ENCODE measurements at regions not wholly inside any gene's neighbourhood (a gene's known extent, or its start where the extent isn't known, plus 50 kb on each side); places are given as distances from the start of the nearest gene placed in this dataset.

DNA sequence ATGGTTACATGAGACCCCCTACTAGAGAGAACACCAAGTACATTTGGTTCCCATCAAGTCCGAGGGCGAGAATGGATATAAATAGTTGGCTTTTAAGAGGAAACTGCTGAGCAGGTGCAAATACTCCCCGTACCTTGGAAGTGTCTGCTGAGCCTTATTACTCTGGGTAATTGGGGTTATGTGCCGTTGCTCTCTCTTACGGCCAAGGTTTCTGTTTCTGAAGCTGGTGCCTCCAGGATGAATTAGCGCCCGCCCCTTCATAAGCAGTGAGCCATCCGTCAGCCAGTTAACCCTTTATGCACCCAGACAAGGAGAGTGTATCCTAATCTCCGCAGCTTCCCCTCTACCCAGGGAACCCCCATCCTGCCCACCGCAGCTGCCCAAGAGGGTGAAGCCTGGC lies 90.4 kb upstream of the AJAP1 start:
- DNase-seq (ENCODE audit: low spot score) = no peak

DNA sequence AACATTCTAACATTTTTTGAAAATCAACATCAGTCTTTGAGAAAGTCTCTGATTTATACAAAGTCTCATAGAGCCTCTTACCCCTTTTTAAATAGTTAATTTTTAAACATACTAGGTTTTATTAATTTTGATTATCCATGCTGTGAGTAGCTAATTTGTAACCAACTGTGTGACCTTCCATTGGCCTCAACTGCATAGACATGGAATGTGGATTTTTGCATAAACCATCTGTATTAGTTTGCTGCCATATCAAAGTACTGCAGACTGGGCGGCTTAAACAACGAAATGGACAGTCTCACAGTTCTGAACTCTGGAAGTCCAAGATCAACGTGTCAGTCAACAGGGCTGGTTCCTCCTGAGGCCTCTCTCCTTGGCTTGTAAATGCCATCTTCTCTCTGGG lies 89.2 kb upstream of the AJAP1 start:
- no peak for DNase-seq (ENCODE audit: low spot score)

DNA sequence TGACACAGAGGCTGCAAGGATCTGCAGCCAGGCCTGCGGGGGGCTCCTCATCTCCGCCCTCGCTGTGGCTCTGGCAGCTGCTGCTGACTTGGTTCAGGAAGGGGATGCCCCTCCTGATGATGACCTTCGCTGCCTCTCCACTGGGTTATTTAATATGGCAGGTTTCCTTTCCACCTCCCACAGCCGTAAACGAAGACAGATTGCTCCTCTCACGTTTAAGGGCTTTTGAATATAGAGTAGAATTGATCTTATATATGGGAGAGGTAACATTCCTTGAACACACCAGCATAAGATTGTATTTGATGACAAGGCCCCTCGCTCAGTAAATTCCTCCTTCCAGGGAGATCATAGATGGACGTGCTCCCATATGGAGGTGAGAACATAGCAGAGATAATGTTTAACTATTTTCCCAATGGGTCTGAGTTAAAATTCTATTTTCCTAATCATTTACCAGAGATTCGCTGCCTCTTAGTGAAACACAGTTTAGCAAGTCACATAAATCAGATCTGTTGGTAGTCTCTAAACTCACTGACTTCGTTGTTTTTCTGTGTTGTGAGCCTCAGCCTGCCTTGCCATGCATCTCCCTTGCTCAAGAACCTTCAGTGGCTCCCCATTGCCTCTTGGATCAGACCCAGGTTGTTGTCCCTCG lies 88.5 kb upstream of the AJAP1 start:
- no peak for DNase-seq (ENCODE audit: low spot score)

DNA sequence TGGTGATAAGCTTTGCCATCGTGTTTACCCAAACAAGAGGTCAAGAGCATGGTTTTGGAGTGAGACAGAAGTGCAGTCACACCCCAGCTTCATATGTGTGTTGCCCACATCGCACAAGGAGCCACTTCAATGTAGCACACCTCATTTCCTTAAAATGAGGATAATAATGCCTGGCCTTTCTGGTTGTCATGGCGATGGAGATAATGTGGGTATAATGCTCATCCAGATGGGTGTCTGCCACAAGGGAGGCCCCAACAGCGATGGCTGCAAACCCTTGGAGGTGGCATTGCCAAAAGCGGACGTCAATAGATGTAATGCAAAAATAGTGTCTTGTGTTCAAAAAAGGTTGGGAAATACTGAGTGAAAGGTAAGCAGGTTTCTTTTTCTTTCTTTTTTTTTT lies 83.1 kb upstream of the AJAP1 start:
- no peak for DNase-seq (ENCODE audit: low spot score)

DNA sequence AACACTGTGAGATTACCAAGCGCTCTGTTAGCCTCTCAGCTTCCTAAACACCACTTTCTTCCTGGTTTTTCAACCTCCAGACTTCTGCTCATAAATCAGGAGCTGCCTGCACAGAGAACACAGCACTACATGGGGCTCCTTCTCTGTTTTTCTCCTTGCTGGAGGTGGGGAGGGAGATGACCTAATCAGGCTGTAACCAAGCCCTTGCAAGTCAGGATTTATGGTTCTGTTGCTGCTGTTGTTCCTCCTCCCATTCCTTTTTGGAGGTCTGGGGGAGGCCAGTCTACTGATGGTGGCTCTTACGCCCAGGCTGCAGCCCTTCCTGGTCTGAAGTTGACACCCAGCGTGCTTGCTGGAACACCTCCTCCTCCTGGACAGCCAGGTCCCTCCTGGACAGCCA lies 80.9 kb upstream of the AJAP1 start:
- no peak for DNase-seq (ENCODE audit: low spot score)

DNA sequence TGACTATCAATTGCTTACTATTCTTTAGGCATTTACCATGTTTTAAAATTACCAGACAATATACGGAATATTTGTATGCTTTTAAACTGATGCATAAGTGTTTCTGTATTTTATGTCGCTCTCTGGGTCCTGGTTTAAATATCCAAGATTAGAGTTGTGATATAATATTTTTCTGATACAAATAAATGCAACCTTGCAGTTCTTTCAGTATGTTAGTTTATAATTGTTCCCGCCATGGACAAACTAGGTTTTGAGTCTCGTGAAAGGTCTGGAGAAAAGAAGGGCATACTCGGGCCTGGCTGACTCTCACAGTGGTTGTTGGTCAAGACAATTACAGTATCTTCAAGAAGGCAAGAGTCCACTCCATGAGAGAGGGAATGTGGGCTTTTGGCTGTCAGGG lies 72.6 kb upstream of the AJAP1 start:
- DNase-seq (ENCODE audit: low spot score) = no peak

DNA sequence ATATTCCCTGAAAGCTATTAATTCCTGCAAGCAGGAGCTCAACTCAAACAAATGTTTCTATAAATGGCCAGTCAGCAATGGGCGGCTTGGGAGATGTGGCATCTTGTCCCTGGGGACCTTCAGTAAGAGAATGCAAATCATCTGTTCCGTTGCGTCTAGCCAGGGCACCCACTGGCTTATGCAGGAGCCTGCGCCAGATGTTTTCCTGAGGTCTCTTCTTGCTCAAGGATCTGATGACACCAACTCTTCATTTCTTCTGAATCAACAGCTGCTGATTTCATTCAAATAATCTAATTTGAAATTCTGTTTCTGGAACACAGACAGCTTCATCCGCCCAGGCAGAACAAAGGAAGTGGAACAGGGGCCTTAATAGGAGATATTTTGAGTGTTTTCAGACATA lies 70.0 kb upstream of the AJAP1 start:
- peak; percentile 49 for DNase-seq (ENCODE audit: low spot score)

DNA sequence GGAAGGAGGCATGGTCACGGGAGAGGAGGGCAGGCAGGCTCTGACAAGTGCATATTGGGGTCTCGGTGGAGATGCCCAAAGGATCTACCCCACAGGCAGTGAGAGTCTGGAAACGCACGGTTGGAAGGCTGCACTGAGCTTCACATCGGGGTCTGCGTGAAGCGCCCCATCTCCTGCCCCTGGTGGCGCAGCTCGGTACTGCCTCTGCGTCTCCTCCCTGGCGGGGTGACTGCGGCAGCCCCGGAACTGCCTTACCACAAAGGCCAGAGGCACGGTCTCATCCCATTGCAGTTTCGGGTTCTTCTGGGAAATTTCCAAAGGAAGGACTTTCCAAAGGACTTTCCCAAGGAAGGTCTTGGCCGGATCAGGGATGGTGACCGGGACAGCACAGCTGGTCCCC lies 69.2 kb upstream of the AJAP1 start:
- DNase-seq (ENCODE audit: low spot score) = peak; percentile 87

DNA sequence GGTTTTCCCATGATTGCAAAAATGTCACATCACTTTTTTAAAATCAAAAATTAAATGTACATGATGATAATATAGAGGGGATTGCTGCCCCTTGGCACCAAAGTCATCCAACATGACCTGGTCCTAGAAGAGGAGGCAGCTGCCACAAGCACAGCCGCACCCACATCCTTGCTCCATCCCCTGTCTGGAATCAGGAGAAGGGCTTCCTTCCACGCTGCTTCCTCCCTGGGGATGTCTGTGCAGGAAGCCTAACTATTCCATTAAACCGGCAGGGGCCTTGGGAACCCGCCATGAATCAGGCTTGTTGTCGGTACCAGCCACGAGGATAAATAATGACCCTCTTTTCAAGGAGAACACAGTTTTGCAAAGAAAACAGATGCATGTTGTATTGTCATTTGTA lies 68.7 kb upstream of the AJAP1 start:
- DNase-seq (ENCODE audit: low spot score) = peak; percentile 59

DNA sequence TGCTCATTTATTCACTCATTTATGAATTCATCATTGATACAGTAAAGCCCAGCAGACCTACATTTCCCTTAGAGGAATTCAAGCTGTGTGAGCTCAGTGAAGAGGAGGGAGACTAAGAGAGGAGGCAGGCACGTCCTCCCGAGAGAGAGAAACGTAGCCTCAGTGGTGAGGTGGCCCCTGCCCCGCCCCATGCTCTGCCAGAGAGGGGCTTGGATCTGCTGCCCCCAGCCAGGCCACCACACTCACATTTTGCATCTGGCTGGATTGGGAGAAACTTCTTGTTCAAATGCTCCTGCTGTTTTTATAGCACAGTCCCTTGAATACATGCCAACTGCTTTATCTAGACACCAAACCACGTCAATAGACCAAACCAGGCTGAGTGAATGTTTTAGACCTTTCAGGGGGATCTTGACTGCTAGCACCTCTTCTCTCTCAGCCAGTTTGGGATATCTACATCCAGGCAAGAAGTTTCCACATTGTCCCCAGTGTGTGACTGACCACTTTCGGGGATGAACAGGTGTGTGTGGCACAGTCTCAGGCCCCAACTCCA lies 67.7 kb upstream of the AJAP1 start:
- DNase-seq (ENCODE audit: low spot score) = peak; percentile 57

DNA sequence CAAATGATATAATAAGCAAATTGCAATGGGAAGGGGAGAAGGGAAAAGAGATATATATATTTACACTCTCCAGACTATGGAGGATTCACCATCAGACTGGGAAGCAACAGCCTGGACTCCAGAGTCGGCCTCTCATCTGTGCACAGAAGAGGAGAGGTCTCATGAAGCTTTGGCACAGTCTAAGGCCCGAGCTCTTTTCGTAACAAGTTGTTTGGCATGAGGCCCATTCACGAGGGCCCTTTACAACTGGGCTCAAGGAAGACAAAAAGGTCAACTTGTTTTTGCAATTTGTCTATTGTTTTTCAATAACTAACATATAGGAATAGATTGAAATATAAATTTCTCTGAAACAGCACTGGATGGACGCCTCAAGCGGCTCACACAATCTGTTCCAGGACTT lies 66.7 kb upstream of the AJAP1 start:
- DNase-seq (ENCODE audit: low spot score) = peak; percentile 18

DNA sequence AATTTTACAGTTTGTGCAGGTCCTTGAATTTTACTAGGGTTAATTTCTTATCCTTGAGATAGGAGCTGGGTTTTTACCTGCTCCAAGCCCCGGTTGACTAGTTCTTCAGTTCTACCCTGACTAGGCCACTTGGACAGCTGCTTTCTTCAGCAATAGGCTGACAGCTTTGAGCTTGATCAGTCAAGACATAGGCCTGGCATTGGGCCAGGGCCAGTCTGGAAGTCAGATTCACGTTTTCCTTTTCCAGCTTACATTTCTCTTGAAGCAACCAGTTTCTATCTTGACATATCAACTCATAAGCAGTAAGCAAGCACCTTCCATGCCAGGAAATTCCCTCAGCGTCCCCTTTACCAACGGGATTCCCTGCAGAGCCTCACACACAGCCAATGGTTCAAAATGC lies 63.7 kb upstream of the AJAP1 start:
- peak; percentile 57 for DNase-seq (ENCODE audit: low spot score)

DNA sequence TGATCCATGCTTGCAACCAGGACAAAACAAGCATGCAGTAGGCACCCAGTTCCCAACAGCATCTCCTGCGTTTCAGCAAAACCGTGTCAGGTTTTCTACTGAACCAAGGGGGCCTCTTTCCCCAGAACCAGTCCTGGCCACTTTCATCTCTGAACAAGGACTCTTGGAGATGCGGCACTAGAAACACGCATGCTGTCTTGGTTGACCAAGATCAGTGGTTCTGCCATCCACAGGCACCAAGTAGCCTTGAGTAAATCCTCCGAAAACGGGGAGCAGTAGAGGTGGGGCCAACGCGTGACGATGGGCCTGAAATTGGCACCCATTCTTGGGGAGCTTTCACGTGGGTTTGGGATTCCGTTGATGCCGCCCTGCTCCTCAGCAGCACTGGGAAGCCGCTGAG lies 62.5 kb upstream of the AJAP1 start:
- peak; percentile 41 for DNase-seq (ENCODE audit: low spot score)

DNA sequence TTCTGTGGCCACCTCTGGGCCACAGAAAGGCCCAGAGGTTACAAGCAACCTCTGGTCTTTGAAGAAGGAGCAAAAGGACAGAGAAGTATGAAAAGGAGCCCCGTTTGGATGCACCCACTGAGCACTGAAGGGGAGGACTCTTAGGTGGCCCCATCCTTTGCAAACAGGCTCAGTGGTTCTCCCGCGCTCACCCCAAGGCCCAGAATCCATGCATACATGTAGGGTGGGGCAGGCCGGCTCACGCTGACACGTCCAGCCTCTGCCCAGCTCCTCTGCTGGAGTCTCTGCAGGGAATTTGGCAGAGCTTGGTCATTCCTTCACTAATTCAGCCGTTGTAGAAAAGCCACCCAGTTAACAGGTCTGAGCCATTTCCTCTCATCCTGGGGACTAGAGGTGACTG lies 61.3 kb upstream of the AJAP1 start:
- DNase-seq (ENCODE audit: low spot score) = peak; percentile 53

DNA sequence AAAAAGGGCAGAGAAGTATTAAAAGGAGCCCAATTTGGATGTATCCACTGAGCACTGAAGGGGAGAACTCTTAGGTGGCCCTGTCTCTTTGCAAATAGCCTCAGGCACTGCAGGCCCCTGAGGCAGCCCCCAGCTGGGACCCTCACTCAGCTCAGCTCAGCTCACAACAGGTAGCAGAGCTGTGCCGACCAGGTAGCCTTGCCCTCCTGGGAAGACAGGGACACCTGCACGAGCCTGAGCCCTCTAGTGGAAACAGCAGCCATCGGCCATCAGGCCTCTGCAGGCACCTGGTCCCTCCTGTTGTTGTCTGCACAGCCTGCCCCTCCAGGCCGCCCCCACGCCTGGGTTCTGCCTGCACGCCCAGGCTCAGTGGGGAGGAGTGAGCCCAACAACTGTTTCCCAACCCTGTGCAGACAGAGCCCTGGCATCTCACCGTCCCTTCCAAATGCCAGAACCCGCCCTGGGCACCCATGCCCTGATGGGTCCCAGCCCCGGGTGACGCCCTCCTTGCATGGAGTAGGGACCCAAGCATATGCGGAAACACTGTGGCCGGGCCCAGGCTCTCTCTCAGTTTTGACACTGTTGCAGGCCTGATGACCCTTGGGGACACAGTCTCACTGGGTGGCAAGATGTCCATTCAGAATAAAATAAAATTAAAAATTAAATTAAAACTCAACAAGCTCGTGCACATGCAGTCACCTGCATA lies 60.0 kb upstream of the AJAP1 start:
- peak; percentile 85 for DNase-seq (ENCODE audit: low spot score)

DNA sequence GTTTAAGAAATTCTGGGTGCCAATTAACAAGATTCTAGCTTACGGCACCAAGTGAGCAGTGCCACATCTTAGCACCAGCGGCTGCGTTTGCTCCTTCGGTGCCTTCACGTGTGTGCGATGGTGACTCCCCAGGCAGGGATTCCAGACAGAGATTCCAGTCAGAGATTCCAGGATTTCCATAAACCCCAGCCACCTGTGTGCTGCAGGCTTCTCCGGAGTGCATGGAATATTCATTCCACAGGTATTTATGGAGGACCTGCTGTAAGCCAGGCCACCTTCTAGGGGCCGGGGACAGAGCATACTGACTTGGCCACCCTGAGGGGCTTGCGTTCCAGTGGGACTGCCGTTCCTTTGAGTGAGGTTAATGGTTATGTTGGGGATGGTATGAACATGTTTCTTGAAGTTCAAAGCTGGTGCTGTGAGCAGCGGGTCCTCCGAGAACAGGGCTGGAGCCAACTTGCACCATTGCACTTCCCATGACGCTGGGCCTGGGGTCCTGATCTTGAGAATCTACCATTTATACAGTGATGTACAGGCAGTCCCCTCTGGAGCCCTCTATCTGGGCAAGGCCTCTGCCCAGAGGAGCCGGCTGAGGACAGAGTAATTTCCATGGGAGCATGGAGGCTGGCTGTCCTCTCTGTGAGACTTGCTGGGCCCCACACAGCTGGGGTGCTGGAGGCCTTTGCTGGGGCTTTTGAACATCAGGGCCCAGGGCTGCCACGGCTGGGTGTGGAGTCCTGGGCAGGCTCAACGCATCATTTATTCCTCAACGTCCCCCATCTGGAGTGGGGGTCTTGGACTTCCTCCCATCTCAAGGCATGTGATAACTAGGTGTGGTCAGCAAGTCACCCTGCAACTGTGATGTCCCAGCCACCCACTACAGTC lies 58.8 kb upstream of the AJAP1 start:
- peak; percentile 86 for DNase-seq (ENCODE audit: low spot score)

DNA sequence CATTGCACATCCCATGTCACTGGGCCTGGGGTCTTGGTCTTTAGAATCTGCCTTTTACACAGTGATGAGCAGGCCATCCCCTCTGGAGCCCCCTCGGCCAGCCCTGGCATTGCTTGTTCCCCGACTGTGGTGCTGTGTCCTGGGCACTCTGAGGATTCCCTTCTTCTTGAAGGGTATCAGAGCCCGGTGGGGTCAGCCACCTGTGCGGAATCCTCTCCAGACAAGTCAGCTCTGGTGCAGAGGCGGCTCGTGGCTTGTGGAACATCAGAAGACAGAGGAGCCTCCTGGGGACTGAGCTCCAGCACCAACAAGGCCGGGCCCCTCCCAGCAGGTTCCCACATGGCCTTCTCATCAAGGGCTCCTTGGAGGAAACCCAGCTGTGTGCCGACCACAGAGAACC lies 57.9 kb upstream of the AJAP1 start:
- peak; percentile 81 for DNase-seq (ENCODE audit: low spot score)

DNA sequence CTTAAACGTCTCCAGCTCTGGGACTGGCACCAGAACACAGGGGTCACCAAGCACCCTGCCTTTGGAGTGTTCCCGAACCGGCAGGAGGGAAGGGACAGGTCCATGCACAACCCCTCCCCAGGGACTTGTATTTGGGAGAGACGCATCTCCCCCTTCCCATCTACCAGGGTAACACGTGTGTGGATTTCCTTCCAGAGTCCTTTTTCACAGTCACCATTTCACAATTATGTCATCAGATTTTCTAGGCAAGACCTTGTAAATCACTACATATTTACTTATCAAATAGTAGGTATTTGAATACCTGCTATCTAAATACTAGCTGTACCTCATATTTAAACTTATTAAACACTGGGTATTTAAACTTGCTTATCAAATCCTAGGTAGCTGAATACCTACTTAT lies 57.4 kb upstream of the AJAP1 start:
- DNase-seq (ENCODE audit: low spot score) = peak; percentile 6

DNA sequence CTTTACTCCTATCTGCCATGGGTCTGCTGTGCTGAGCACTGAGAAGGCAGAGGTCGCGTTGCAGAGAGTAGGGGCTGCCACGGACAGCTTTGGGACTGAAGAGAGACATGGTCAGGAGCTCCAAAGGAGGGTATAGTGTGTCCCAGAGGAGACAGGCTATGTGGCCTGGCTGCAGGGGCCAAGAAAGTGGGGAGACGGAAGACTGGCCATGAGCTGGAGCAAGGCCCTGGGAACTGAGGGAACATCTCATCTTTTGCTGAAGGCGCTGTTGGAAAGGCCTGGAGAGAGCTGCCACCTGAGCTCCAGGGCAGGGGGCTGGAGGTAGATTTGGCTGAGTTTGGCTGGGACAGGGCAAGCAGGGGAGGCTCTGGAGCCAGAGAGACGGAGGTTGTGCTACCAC lies 55.8 kb upstream of the AJAP1 start:
- DNase-seq (ENCODE audit: low spot score) = peak; percentile 81

DNA sequence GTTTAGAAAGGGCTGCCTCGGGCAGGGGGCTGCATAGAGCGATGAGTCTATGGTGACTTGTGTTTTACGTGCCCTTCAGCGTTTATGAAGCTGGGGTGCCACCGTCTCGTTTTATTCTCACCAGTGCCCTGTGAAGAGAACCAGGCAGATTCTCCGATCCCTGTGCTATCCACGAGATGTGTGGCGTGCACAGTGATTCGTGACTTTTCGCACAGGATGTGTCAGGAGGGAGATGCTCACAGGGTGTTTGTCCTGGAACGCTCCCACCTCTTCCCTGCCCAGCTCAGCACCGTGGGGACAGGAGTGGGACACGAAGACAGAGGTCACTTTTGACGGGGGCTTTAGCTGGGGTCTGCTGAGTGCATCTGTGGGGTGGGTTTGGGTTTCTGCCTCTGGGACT lies 54.9 kb upstream of the AJAP1 start:
- DNase-seq (ENCODE audit: low spot score) = no peak

DNA sequence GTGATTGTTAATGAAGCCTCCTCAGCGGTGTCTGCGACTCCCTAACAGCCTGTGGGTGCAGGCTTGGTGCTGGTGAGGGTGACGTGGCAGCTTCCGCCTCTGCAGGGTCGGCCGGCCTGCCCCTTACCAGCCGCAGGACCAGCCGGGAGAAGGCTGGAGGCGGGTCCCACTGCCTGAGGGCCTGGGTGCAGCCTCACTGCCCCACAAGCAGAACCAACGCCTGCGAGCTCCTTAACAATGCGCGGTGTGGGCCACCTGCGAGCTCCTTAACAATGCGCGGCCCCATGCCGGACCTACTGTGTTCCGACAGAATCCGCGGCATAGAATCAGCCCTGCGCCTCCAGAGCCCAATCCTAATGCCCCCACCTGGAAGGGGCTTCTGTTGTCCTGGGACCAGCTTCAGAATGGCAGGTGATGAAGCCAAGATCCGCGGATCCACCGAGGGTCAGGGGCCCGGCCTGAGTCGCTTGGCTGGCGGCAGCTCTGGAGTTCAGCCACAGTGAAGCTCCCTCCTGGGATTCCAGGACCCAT lies 54.4 kb upstream of the AJAP1 start:
- DNase-seq (ENCODE audit: low spot score) = peak; percentile 87

Data from mesenteric fat pad (tissue), 1 donor.